Stimulated activated CD8-positive, alpha-beta memory T cell treated with anti-CD3 and anti-CD28 coated beads, Interleukin-12 subunit alpha, Interleukin-12 subunit beta, amount 100 ng/mL, for 1 hour (primary cell): ENCODE measurements at regions not wholly inside any gene's neighbourhood (a gene's known extent, or its start where the extent isn't known, plus 50 kb on each side); places are given as distances from the start of the nearest gene placed in this dataset.

Source experiments
- DNase-seq: peaks from one replicate; pipeline ENCODE4 v3.0.0-alpha.2; 2020; ENCODE audit warnings: low read depth

- no peak for DNase-seq
Measured at GRCh38 chr2:6782517-6783237, 83.0 kb downstream of the CMPK2 start.

GRCh38 chr2:6783238-6783614, 82.5 kb downstream of the CMPK2 start:
- no peak for DNase-seq

- DNase-seq, result no peak
Measured at GRCh38 chr2:6784291-6784690, 81.4 kb downstream of the CMPK2 start.

GRCh38 chr2:6785493-6785892, 80.2 kb downstream of the CMPK2 start:
- DNase-seq, result no peak

DNA sequence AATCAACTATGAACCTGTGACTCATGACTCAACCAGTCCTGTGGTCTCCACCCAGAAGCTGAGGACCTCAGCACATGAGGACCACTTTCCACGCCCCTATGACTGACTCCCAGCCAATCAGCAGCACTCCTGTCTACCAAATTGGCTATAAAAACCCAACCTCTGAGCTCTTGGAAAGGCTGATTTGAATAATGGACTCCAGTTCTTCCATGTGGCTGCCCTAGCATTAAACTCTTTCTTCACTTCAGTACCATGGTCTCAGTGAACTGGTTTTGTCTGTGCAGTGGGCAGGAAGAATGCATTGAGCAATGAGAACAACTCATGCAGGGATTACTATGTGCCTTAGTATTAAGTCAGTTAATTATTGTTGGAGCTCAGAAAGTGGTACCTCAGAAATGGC, 78.3 kb downstream of the CMPK2 start:
- DNase-seq, result no peak

DNA sequence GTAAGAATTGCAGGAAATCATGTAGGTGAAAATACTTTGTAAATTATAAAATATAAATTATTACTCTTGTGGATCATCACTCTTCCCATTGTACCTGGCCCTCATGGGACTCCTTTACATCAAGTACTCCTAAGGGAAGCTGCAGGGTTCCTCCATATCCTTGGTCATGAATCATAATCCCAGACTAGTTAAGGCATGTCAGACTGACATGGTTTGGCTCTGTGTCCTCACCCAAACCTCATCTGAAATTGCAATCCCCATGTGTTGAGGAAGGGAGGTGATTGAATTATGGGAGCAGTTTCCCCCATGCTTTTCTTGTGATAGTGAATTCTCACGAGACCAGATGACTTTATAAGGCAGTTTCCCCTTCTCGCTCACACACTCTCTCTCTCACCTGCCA, 77.1 kb downstream of the CMPK2 start:
- no peak for DNase-seq

DNA sequence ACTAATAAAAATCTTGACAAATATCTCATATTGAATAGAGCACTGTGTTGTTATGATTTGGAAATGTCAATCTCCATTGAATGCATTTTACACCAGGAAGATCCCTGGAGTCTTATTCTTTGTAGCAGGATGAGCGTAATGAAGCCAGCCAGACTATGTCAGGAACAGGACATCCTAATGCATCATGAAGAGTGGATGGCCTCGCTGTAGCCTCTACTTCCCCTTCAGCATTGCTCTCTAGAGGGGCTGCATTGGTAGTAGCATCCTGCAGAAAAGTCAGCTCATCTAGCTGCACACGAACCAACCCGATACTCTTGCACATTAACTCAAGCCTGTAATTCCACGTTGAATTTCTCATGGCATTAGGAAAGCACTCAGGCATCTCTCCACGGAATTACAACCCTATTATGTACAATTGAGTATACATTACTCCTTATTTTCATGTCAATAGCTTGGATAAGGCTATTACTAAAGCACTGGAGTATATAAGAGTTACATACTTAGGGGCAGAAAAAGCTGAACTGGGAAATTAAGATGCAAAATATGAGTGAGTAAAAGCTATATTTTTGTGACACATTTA, 76.1 kb downstream of the CMPK2 start:
- no peak for DNase-seq

DNA sequence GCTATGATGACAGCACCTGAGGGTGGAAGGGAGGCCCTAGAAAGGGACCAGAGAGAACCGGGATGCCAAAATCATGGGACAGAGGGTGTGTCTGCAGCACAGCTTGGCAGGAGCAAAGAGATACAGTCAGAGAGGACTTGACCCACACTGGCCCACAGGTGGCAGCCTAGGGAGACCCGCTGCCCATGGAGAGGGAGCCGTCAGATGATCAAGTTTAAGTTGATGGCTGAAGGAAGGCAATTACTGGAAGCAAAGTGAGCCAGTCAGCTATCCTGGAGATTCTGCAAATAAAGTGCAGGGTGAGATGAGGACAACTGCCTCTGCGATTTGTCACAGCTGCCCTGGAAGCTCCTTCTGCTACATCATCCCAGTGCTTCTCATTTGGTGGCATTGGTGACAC, 74.0 kb downstream of the CMPK2 start:
- DNase-seq, result no peak

DNA sequence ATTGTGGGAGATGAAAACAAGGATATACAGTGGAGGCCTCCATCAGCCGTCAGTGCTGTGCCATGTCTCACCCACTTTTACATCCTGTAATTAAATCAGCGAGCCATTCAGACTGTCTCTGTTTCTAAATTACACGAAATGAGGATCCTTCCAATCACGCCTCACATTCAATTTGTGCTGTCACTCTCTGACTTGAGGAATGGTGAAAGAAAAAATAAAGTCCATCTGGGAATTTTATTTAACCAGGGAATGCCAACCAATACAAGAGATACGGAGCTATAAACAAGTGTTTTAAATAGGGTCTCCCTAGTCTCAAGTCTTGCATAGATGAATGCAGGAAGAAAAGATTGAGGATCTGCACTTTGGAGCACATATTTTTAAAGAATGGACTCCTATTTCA, 72.8 kb downstream of the CMPK2 start:
- DNase-seq, result no peak

GRCh38 chr2:6793371-6793770, 72.3 kb downstream of the CMPK2 start:
- no peak for DNase-seq

DNA sequence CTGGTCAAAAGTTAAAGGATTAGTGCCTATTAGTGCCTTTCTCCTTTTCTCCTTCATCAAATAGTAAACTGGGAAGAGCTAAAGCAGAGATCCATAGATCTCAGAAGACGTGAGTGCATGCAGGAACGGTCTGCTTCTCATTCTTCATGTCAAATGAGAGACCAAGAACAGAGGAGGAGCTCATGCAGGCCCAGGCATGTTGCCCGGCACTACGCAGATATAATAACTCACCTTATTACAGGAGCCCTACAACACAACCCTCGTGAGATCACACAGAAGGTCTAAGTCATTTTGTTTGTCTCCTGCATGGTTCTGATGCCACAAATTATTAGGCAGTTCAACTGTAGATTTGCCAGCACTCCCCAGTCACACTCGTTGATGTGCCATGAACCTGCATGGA, 71.8 kb downstream of the CMPK2 start:
- DNase-seq, result no peak

- no peak for DNase-seq
Measured at GRCh38 chr2:6794448-6794847, 71.3 kb downstream of the CMPK2 start.
